ENCODE measurements at regions not wholly inside any gene's neighbourhood (a gene's known extent, or its start where the extent isn't known, plus 50 kb on each side); places are given as distances from the start of the nearest gene placed in this dataset.

DNA sequence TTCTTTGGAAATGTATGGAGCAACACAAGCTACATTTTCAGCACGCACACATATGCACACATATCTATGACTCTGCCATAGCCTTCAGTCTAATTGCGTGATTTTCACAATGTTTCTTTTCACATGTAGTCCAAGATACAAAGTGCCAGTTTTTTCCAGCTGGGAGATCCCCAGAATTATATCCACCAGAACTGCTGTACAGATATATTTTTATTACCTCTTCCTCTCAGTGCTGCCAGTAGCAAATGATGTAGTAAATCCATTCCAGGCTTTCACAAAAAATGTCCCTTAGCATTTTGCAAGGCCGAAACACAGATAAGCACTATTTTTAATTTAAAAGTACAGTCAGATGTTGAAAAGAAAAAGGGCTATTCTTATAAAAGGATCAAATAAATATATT lies 719.8 kb upstream of the SEMA6D start:
- no peak for TF ChIP-seq POLR2A (IDR thresholded peaks at IDR 0.05)
- TF ChIP-seq, protein P1, sequence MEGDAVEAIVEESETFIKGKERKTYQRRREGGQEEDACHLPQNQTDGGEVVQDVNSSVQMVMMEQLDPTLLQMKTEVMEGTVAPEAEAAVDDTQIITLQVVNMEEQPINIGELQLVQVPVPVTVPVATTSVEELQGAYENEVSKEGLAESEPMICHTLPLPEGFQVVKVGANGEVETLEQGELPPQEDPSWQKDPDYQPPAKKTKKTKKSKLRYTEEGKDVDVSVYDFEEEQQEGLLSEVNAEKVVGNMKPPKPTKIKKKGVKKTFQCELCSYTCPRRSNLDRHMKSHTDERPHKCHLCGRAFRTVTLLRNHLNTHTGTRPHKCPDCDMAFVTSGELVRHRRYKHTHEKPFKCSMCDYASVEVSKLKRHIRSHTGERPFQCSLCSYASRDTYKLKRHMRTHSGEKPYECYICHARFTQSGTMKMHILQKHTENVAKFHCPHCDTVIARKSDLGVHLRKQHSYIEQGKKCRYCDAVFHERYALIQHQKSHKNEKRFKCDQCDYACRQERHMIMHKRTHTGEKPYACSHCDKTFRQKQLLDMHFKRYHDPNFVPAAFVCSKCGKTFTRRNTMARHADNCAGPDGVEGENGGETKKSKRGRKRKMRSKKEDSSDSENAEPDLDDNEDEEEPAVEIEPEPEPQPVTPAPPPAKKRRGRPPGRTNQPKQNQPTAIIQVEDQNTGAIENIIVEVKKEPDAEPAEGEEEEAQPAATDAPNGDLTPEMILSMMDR (IDR thresholded peaks at IDR 0.05): no peak

Measured in lower leg skin (tissue), 3 donors.